ENCODE measurements at regions not wholly inside any gene's neighbourhood (a gene's known extent, or its start where the extent isn't known, plus 50 kb on each side); places are given as distances from the start of the nearest gene placed in this dataset.
A peak's percentile ranks its signal among the peaks of the same experiment; 100 is the strongest.
"Not testable (repeated sequence)": the region's sequence is repeated elsewhere in the genome, so short reads cannot be mapped to it uniquely, and the experiment has no call there.

DNA sequence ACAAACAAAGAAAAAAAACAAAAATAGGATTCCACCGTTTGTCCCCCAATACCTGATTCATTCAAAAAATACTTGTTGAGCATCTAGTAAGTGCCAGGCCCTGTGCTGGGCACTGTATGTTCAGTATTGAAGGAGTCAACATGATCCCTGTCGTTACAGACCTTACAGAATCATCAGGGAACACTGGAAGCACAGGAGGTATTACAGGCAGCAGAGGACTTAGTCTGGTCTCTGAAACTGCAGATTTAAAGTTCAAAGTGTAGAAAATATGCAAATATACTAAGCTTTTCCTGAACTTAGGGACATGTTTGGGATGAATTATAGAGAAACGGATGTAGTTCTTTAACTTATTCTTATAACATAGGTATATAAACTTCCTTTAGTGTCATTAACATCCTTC is 160.7 kb upstream of the RFC3 start:
- no peak for DNase-seq

DNA sequence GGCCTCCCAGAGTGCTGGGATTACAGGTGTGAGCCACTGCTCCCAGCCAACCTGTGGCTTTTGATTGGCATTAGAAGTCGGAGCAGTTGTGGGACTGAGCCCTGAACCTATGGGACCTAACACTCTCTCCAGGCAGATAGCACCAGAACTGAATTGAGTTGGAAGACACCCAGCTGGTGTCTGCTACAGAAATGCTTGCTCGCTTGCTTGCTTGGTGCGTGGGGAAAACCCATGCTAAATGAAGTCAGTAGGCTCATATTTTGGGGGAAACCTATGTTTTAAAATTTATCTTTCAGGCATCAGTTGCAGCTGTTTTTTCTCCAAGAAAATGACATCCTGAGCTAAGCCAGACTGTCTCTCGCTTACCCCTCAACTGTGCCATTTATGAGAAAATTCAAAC is 158.5 kb upstream of the RFC3 start:
- no peak for DNase-seq

DNA sequence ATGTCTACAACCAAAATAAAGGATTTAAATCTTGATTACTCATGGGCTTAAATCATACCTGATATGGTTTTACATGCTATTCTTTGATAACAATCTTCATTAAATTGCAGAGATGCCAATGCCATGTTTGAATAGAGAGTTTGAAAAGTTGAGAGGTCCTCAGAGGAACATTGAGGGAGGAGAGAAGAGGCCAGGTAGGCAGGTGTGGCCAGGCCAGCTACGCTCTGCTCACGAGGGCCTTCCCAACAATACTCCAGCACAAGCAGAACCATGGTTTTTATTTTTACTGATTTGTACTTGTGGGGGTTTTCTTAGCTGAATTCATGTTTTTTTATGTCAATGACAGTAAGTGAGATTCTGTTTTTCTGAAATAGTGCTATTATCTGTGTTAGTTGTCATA is 158.1 kb upstream of the RFC3 start:
- DNase-seq: no peak

DNA sequence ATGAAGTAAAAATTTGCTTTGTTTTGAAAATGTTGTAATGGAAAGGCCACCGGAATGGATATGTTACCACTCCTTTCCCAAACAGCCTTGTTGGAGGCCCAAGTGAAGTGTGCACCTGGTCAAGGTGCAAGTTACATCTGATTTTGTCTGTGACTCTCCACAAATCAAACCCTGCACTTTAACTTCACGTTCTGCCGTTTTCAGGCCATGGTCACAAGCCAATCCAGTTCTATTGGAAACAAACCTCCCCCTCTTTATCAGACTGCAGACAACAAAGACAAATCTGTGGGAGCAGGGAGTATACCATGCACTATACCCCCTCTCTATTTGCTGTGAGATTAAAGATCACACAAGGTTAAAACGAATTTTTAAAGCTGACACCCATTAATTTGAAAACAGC is 155.6 kb upstream of the RFC3 start:
- no peak for DNase-seq

DNA sequence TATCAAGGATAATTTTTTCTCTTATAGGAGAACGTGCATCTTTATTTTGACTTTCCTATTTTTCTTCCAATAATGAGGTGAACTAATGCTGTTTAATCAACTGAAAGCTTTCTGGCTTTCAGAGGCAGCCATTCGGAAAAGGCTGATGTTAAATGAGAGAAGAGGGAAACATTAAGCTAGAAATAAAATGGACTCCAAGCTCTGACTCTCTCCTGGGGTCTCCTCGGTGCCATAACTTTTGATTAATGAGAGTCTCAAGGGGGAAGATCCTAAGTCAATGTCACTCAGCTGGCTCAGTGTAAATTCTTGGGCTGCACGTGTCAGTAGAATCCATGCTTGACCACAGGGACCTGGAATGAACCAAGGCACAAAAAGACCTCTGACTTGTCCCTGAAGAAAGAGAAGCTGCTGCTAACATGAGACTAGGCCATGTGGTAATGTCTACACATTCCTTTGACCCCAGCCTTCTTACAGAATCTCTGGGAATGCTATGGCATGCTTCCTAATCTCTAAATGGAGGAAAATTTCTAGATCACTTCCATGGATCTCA is 152.2 kb upstream of the RFC3 start:
- DNase-seq: no peak

DNA sequence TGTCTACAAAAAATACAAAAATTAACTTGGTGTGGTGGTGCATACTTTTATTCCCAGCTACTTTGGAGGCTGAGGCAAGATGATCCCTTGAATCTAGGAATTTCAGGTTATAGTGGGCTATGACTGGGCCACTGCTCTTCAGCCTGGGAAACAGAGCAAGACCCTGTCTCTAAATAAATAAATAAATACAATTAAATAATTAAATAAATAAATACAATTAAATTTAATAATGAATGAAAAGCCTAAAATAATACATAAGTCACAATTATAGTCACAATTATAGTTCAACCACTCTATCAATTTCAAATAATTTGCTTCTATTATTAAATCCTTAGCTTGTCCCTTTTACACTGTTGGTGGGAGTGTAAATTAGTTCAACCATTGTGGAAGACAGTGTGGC is 146.4 kb upstream of the RFC3 start:
- no peak for DNase-seq

DNA sequence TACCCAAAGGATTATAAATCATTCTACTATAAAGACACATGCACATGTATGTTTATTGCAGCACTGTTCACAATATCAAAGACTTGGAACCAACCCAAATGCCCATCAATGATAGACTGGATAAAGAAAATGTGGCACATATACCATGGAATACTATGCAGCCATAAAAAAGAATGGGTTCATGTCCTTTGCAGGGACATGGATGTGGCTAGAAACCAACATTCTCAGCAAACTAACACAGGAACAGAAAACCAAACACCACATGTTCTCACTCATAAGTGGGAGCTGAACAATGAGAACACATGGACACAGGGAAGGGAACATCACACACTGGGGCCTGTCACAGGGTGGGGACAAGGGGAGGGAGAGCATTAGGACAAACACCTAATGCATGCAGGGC is 145.9 kb upstream of the RFC3 start:
- DNase-seq: not testable (repeated sequence)

DNA sequence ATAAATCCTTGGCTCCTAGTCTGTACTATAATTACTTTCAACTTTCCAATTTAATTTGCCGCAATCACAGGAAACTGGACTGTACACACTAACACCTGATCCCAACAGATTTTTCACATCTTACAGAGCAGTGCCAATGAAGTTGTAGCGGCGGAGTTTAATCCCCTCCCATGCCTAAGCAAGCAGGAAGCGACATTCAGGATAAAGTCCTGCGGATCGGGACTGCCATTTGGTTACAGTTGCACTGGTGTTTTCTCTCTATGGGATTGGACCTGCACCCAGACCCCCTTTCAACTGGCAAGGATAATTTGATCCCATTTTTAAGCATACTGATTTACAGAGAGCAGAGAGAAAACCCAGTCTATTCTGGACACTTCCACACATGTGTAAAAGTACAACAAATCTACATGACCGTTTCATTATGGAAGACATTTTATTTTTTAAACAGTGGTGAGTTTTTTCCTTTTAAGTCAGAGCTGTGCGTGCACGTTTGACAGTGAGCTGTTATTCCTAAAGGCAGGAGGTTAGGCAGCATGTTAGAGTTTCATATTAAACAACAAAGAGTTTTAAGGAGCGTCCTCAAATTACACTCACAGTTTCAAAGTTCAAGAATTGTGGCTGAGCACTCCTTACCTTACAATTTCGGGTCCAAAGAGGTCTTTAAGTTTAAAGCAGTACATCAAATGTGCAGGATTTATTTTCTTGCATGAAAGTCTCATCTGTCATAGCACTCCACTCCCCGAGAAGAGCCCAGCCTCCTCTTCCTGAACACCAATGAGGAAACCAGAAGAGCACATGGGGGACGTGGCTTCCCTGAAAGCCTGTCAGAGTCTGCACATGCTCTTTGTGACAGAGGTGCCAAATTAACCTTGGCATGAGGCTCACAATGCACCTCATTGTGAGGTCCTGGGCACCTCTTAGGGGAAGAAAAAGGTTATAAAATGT is 141.6 kb upstream of the RFC3 start:
- peak in 17 of 51 donors; percentile 1 to 41 (median 12) for DNase-seq

DNA sequence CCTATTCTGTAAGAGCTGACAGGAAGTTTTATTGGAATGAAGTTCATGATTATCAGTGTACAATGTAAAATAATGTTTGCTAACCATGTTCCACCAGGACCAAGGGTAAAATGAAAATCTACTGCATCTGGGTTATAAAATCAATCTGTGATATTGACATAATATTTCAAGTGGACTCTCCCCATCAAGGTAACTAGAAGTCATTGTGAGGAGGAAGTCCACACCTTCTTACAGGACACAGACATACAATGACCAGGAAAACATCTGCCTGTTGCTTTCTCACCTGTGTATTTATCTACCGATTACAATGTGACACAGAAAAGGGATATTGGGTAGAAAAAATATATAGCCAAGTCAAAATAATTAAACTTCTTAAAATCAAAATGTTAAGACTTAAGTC is 140.7 kb upstream of the RFC3 start:
- no peak for DNase-seq

DNA sequence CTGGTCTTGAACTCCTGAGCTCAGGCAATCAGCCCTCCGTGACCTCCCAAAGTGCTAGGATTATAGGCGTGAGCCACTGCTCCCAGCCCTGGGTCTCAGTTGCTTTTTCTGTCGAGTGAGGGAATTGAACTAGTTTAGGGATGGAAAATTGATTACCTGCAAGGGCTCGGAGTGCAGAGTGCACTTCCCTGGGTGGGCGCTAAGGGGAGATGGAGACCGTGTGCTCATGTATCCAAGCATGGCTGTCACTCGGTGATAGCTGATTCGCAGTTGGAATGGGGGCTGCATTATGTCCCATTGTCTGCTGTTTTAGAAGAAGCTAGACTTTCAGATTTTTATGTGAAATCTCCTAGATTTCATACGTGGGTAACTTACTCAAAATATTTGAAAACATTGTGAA is 139.9 kb upstream of the RFC3 start:
- DNase-seq: no peak

DNA sequence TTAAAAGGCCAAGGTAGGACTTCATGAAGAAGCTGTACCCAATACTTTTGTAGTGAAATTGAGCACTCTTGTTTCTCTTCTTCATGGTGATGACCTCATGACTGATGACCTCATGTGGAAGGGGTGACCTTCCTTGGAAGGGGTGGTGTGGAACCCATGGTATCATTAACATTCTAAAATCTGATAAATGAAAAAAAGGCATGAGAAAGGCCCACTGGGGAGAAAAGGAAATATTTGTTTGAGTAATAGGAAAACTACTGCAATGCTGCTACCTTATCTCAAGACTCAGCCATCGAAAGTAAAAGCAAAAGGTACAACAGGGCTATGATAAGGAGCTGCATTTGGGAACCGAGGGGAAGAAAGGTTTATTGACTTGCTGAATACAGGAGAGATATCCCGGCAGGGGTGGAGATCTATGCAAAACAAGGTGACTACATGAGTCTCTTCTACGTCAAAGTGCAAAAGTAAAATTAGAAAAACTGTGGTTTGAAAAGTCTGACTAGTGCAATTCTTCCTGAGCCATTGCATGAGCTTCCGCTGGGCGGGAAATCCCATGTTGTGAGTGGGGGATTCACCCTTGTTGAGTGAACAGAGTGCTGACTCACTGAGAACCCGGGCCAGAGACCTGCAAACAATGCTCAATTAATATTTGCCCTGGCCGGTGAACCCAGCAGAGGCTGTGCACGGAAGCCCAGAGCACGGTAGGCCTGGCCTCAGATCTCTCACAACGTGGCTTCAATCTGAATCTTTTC is 138.9 kb upstream of the RFC3 start:
- DNase-seq: peak in 25 of 51 donors; percentile 3 to 67 (median 23)

DNA sequence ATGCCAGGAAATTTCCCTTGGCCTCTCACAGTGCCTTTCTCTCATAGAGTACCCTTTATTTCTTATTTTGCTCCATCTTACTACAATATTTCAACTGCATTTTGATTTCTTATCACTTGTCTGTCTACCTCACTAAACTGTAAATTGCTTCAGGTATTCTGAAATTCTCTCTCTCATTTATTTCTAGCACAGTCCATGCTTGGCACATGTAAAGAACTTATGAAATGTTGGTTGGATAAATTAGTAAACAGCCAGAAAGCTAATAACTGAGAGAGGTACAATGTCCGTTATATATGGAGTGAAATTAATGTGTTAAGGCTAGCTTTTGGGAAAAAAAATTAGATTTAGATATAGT is 138.3 kb upstream of the RFC3 start:
- no peak for DNase-seq

DNA sequence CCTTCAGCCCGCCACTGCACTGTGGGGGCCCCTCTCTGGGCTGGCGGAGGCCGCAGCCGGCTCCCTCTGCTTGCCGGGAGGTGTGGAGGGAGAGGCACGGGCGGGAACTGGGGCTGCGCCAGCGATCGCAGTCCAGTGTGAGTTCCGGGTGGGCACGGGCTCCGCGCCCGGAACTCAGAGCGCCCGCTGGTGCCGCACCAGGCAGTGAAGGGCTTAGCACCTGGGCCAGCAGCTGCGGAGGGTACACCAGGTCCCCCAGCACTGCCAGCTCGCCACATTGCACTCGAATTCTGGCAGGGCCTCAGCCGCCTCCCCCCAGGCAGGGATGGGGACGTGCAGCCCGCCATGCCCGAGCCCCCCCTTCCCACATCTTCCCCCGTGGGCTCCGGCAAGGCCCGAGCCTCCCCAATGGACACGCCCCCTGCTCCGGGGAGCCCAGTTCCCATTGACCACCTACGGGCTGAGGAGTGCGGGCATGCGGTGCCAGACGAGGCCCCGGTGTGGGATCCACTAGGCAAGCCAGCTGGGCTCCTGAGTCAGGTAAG is 135.9 kb upstream of the RFC3 start:
- no peak for DNase-seq

DNA sequence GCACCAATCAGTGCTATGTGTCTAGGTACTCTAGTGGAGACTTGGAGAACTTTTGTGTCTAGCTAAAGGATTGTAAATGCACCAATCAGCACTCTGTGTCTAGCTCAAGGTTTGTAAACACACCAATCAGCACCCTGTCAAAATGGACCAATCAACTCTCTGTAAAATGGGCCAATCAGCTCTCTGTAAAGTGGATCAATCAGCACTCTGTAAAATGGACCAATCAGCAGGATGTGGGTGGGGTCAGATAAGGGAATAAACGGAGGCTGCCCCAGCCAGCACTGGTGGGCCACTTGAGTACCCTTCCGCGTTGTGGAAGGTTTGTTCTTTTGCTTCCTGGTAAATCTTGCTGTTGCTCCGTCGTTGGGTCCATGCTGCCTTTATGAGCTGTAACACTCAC is 135.3 kb upstream of the RFC3 start:
- not testable (repeated sequence) for DNase-seq

DNA sequence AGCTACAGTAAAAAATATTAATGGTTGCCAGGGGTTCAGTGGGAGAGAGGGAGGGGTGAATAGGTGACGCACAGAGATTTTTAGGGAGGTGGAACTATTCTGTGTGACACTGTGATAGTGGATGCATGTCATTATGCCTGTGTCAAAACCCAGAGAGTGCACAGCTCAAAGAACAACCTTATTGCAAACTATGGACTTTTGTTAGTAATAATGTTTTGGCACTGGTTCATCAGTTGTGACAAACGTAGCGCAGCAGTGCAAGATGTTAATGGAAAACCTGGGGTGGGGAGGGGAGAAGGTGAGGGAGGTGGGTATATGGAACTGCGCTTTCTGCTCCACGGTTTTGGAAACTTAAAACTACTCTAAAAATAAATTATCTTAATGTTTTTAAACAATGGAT is 134.6 kb upstream of the RFC3 start:
- DNase-seq: no peak

DNA sequence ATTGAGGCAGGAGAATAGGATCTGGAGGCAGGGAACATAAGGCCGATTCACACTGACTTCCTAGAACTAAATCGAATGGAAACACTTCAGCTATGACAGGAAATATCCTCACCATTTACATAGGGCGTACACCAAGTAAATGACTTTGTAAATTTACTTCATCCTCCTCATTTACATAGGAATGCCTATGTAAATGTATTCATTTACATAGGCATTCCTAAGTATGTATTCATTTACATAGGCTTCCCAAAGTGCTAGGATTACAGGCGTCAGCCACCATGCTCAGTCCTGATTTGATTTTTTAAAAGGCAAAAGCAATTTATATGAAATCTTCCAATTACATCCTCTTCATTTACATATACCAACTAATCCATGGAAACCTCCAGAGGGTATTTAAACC is 133.1 kb upstream of the RFC3 start:
- no peak for DNase-seq

DNA sequence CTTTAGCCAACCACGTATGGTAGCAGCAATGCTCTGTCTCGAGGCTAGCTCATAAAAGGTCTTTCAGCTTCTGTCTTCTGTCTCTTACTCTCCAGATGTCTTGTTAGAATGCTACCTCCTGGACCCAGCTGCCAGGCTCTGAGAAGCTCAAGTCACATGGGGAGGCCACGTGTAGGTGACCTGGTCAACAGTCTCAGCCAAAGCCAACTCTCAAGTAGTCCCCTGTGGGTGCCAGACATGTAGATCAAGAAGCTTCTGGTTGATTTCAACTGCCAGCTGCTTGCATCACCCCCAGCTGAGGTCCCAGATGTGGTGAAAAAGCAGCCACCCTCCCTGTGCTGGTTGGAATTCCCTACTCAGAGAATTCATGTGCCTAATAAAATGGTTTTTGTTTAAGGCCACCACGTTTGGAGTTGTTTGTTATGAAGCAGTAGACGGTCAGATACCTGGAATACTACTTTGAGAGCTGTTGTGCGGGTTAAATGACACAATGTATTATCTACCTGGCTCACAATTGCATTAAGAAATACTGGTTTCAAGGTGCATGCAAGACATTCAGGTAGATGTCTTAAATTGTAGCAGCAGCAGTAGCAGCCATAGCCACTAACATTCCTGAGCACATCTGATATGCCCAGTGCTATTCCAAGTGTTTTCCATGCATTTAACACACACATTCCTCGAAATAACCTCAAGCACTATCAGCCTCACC is 131.0 kb upstream of the RFC3 start:
- no peak for DNase-seq

DNA sequence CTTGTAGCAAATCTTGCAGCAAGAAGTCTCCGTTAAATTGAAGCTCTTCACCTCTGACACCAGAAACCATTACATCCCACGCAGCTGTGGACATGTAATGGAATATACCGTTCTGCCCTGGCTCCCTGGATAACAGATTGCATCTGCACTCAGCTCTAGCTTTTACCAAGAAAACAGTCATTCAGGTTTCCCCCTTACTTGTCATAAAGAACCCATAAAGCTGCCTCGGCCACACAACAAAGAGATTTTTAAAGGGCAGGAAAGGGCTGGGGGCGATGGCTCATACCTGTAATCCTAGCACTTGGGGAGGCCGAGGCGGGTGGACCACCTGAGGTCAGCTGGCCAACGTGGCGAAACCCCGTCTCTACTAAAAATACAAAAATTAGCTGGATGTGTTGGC is 127.6 kb upstream of the RFC3 start:
- DNase-seq: peak in 1 of 51 donors; percentile 1

DNA sequence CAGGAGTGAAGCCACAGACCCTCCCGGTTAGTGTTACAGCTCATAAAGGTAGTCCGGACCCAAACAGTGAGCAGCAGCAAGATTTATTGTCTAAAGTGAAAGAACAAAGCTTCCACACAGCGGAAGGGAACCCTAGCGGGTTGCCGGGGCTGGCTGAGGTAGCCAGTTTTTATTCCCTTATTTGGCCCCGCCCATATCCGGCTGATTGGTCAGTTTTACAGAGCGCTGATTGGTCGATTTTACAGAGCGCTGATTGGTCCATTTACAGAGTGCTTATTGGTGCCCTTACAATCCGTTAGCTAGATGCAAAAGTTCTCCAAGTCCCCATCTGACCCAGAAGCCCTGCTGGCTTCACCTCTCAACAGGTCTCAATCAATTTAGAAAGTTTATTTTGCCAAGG is 126.0 kb upstream of the RFC3 start:
- DNase-seq: no peak

DNA sequence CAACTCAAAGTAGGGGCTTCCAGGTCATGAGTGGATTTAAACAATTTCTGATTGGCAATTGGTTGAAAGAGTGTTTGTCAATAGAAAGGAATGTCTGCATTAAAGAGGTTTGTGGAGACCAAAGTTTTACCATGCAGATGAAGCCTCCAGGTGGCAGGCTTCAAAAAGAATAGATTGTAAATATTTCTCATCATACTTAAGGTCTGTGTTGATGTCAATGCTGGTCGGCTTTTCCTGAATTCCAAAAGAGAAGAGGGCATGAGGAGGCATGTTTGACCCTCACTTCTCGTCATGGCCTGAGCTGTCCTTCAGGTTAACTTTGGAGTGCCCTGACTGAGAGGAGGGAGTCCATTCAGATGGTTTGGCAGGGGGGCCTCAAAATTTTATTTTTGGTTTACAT is 125.4 kb upstream of the RFC3 start:
- no peak for DNase-seq

DNA sequence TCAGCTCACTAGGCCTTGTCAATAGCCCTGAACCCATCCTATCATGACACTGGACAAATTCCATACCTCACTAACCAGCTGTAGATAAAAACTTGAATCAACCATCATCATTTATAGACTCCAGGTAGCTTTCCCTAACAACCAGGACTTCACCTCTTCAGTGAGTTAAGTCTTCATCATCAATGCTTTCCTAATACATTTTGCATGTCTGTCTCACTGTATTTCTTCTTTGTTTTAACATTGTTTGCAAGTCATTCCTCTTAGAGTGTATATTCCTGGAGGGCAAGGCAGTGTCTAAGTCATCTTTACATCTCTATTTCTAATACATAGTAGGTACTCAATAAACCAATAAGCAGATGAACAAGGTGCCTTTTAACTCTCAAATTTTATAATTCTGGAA is 123.4 kb upstream of the RFC3 start:
- DNase-seq: no peak

DNA sequence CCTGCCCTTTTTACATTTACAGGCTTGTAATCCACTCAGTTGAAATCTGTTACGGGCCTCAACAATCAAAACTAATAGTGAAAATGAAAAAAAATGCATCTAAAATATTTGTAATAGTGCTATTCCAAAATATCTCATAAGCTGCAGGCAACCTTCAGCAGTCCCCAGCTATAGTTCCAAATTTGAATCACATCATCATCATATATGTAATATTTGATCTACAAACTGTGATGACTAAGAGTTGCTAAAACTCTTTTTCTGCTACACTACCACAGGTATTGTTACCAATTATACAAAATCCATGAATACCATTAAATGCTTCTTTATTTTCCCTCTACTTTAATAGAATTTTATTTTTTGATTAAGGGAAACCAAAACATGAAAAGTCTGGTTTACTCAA is 121.4 kb upstream of the RFC3 start:
- DNase-seq: no peak

All from hypothalamus (tissue), 51 donors.